SHP77 treated with DMSO at 0.1 percent for 48 hours (cell line): ENCODE measurements at regions not wholly inside any gene's neighbourhood (a gene's known extent, or its start where the extent isn't known, plus 50 kb on each side); places are given as distances from the start of the nearest gene placed in this dataset.

Experiments
- DNase-seq: peaks from one replicate; lab custom pipeline; 2025; lab: John Stamatoyannopoulos, UW

DNA sequence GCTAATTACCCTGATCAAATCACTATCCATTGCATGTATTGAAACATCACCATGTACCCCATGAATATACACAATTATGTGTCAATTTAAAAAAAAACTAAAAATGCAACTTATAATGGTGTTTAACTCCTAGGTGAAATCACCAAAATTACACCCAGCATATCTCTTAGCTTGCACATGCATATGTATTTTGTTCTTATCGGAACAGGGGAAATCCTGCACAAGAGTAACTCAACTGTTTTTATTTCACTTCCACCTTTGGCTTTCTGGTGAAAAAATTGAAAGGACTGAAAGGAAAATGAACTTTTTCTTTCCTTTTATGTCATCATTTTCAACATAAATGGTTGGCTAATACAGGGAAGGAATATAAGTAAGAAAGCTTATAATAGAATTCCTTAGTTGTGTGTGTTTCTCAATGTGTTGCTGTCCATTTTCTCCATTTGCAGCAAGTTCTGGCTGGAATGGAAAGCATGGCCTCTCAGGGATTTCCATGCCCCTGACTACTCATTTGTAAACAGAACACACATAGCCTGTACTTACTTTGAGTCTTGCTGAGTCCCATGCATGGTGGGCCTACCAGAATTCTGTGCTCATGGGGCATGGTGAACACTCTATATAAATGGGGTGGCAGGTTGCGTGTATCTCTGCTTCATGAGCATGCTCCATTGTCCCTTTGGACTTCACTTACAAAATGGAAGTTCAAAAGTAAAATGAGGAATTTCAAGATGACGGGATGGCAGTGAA is 462.0 kb downstream of the HS3ST3B1 start:
- DNase-seq, result no peak

DNA sequence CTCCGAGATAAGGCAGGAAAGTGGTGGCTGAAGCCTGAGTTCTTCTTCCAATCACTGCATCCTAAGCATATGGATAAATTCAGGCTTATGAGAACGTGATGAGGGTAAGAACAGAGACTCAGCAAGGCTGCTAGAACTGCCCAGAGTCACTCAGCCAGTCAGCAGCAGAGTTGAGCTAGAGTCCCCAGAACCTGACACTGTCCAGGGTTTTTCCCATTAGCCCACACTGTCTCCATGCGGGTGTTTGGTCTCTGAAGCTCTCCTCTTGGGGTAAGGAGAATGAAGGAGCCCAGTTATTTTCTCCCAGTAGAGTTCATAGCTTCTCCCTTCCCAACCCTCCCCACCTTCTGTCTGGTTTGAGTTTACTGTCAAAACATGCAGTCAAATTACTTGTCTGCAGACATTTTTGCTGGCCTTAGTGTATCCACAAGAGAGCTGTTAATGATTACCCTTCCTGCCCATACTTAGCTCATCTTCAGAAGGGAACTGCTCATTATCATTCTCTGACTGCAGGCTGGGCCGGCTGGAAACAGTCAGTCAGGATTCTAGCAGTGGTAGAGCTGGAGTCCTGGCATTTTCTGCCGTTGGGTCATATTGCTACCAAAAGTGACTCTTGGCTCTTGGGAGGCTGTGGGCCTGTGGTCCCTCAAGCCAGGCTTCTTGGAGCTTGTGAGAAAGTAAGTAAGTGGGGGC is 460.0 kb downstream of the HS3ST3B1 start:
- DNase-seq, result no peak

DNA sequence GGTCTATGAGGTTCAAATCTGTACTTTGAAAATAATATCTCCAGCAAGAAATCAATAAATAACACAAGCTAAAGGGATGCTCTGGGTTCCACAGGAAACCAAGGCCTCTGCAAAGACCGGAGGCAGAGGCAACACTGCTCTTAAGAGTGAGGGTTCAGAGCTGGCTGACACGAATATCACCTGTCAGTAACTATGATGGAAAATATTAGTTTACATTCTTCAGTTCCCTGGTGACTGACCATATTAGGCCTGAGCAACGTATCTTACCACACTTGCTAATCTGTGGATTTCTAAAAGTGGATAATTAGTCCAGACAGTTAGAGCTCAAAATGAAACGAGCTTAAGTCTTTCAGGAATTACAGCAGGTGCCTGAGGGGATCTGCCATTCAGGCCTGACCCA is 459.3 kb downstream of the HS3ST3B1 start:
- DNase-seq, result no peak

DNA sequence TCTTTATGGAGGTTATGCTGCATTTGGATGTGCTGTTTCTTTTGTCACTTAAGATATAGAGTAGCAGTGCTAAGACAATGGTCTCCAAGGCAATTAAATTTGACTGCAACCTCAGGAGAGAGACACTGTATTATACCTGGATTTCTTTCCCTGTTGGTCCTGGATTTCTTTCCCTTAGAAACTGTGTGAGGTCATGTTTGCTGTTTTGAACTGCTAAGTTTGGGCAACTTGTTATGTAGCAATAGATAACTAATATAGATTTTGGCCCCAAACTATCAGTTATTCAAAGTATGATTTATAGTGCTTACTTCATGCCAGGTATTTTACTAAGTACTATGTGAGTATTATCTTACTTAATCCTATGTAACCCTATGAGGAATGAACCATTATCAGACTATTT is 458.4 kb downstream of the HS3ST3B1 start:
- DNase-seq, result no peak

DNA sequence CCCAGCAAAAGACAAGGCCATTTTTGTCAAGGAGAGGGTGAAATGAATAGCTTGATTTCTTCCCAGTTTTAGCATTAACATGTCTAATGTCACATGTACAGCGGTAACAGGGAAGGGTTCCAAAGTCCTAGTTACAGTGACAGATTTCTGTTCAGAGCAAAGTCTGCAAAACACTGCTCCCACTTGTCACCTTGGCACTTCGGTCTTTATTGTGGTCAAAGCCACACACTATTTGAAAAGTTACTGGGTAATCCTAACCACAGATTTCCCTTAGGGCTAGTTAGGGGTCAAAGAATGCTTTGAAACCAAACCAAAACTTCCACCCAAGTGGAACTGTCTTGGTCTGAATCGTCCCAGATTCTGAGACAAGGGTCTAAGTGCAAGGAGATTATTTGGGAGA is 455.6 kb downstream of the HS3ST3B1 start:
- no peak for DNase-seq

DNA sequence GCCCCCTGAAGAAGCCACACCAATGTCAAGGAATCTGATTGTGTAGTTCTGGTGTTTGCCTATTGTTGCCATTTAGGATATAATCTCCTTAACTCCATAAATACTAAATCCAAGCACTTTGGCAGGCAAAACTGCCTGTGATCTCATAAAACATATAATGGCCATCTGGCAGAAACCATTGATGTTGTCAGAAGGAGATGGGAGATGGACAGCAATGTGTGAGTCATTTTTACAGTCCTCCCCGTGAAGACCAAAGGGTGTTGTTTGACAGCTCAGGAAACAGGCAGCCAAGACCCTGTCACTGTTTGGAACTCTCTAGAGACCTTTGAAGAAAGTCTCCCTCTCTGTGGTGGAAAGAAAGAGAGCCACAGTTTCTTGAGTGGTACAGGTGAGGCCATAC is 454.1 kb downstream of the HS3ST3B1 start:
- DNase-seq, result no peak

DNA sequence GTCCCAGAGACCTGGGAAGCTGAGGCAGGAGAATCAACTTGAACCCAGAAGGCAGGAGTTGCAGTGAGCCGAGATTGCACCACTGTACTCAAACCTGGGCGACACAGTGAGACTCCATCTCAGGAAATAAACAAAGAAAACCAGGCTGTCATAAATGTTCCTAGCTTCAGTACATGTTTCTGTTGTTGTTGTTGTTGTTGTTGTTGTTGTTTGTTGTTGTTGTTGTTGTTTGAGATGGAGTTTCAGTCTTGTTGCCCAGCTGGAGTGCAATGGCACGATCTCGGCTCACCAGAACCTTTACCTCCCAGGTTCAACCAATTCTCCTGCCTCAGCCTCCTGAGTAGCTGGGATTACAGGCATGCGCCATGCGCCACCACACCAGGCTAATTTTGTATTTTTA is 452.5 kb downstream of the HS3ST3B1 start:
- DNase-seq, result no peak

DNA sequence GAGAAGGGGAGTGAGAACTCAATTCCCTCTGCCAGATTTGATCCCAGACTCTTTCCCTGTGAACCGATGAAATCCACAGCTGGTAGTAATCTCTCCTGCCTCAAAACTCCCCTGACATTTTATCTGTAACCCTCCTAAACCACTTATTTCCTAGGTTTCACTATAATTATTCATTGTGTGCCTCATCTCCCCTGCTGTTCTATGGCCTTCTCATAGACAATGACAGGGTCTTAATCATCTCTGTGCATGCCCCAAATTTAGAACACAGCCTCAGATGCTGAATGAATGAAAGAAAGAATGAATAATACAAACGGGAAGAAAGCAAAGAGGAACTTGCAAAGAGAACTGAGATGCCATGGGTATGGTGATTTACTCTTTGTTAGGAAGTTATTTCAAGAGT is 451.1 kb downstream of the HS3ST3B1 start:
- DNase-seq, result no peak

DNA sequence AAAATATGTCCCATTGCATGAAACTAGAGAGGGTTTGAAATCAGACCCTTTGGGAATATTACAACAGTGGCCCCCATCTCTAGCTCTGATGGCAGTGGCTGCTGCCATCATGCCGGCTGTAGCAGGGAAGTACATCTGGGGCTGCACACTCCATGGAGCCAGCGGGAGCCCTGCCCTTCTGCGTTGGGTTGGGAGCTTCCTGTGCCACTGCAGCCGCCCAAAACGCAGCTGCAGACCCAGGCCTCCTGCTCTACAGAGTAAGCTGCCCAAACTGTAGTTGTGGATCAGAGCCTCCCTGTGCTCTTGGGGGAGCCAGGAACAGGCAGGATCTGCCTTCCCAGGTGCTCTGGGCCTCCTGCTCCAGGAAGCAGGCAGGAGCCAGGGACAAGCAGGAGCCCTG is 450.0 kb downstream of the HS3ST3B1 start:
- no peak for DNase-seq

DNA sequence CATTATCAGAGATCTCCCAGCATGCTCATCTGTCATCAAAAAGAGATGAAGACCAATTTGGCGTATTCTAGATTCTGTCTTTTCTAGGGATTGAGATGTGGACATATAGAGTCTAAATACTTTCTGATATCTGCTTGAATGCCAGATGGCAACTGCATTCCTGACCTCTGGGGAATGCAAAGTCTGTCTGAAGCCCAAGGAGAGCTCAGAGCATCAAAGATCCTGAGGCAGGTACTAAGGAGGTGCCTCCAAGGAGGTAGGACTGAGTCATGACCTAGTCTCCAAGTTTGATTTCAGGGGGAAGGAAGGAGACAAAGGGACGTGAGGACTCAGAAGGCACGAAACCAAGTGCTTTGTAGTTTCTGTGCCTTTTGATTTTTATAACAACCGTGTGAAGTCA is 448.4 kb downstream of the HS3ST3B1 start:
- no peak for DNase-seq

DNA sequence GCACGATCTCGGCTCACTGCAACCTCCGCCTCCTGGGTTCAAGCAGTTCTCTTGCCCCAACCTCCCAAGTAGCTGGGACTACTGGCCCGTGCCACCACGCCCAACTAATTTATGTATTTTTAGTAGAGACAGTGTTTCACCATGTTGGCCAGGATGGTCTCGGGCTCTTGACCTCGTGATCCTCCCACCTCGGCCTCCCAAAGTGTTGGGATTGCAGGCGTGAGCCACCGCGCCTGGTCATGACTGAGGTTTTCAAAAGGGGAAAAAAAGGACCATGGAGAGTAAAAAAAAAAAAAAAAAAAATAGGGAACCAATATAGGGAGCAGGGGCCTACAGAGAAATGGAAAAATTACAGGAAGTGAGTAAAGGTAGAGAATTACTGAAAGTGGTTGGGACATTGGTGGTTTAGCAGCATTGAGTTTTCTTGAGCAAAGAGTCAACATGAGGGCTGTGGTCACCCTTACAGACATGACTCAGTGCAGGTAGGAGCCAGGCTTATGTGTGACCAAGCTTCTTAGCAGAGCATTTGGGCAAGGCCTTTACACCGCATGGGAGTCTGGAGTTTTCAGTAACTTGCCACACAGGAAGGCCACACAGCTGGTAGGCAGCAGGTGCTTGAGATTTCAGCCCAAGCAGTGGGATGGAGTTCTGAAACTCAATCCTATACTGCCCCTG is 447.3 kb downstream of the HS3ST3B1 start:
- DNase-seq, result no peak

DNA sequence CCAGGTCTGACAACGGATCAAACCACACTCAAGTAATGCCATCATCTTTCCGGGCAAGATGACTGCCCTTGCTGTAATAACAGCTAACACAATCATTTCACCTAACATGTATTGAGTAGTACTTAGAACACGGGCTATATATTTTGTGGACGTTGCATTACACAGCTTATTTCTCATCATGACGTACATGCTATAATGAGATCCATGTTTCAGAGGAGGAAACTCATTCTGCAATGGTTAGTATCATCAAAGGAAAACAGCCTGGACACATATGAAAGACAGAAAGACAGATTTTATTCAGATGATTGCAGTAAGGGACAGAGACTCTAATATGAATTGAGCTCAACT is 446.7 kb downstream of the HS3ST3B1 start:
- DNase-seq, result no peak

DNA sequence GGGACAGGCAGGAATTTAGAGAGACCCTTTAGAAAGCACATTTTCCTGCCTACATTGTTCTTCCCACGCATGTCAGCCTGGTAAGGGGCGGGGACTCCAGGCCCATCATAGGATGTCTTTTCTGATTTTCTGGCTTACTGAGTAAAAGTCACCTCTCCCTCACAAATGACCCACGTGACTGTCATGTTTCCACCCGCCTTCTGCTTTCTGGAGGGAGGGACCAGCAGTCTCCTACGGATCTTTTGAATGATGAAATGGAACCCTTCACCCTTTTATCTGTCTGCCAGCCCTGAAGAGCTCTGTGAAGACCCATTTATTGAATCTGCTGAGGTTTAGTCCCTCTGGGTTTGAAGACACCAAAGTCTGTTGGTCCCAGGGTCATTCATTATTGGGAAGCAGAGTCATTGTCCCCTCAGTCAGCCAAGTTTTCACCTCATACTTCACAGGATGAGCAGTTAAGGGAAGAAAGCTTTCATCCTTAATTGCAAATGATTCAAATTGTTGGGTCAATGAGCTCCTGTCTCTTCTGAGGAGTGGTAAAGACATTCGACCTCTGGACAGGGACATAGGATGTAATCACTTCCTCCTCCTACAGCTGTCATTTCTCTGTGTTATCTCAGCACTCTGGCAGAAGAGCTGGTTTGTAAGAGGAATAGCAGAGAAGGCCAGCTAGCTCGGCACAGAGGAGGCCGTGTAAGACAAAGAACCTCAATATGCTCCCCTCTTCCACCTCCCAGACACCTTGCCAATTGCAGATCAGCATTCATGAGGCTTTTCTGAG is 446.1 kb downstream of the HS3ST3B1 start:
- DNase-seq, result no peak

DNA sequence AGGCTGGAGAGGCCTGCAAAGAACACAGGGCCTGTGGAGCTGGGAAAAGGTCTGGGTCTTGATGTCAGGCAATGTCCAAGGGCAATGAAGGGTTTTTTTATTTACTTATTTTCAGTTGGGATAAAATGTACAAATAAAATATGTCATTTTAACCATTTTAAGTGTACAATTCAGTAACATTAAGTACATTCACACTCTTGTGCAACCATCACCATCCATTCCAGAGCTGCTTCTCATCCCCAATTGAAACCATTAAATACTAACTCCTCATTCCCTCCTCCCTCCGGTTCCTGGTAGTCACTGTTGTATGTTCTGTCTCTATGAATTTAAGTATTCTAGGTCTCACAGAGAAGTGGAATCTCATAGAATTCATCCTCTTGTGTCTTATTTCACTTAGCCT is 444.7 kb downstream of the HS3ST3B1 start:
- DNase-seq, result no peak

DNA sequence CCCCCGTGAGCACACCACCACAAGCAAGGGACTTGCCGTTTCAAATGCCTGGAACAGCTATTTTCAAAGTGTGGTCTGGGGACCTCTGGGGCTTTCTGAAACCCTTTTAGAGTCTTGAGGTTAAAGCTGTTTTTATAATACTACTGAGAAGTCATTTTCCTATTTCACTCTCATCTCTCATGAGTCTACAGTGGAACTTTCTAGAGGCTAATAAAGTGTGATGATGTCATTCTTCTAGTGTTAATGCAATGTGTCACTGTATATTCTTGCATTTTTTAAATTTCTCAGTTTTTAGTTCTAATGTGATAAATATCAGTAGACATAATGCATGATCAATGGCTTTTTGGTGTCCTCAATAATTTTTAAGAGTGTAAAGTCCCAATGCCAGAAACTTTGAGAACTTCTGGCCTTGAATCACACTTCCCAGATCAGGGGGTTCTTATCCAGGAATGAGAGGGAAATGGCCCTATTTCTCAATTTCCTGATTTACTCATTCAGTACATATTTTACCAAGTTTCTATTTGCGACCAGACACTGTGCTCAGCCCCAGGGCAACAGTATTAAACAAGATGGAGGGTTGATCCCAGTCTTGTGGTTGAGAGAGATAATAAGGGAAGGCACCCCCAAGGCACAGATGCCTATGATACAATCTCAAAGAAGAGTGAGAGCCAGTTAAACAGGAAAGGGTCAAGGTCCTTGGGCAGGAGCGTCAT is 444.0 kb downstream of the HS3ST3B1 start:
- DNase-seq, result no peak

DNA sequence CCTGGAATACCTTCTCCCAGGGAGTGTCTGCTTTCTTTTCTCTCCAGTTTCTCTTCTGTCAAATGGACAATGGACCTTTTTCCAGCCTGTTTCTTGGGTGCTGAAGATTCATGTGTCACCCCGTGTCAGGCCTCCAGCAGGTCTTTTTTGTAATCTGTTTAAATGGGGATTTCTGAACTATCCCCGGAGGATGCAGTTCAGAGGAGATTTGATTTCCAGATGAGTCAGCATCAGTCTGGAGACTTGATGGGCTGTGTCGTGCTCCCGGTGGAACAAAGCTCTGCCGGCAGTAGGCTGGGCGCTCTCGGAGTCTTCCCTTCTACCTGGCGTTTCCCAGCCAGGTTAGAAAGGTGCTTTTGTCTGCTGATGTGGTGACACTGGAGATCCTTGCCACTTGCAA is 440.6 kb downstream of the HS3ST3B1 start:
- no peak for DNase-seq

DNA sequence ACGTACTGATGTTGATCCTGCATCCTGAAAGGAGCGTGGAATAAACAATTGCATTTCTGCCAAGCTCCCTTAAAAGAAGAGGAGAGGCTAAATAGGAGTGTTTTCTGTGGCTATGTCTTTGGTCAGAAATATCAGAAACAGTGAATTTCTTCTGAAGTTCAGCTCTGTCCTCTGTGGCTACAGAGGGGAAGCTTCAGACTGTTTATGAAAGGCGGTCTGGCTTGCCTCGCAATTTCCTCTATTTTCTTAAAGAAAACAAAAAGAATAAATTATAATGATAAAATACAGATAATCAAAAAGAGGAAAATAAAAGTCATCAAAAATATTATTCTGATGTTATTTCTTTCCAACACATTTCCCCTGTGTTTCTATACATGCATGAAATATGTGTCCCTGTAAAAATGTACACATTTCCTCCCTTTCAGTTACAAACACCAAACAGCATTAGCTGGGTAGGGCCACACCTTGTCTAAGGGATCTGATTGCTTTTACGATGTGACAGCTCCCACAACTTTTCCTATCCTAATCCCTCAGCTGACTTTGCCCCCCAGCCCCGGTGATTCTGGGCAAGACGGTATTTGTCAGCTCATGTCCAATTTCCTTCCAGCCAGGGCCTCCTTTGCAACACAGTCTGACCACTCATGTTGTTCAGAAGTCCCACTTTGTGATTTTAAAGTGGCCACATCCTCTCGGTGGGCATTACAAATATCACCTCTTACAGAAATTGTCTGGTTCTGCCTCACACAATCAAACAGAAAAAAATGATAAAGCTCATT is 439.0 kb downstream of the HS3ST3B1 start:
- DNase-seq, result no peak

DNA sequence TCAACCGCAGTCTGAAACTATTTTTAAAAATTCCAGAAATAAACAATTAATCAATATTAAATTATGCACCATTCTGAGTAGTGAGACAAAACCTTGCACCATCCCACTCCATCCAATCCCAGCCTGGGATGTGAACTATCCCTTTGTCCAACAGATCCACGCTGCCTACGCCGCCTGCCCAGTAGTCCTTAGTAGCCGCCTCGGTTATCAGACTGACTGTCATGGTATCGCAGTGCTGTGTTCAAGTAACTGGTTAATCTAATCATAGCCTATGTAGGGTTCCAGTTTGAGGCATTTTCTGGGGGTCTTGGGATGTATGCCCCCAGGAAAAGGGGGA is 437.7 kb downstream of the HS3ST3B1 start:
- no peak for DNase-seq

DNA sequence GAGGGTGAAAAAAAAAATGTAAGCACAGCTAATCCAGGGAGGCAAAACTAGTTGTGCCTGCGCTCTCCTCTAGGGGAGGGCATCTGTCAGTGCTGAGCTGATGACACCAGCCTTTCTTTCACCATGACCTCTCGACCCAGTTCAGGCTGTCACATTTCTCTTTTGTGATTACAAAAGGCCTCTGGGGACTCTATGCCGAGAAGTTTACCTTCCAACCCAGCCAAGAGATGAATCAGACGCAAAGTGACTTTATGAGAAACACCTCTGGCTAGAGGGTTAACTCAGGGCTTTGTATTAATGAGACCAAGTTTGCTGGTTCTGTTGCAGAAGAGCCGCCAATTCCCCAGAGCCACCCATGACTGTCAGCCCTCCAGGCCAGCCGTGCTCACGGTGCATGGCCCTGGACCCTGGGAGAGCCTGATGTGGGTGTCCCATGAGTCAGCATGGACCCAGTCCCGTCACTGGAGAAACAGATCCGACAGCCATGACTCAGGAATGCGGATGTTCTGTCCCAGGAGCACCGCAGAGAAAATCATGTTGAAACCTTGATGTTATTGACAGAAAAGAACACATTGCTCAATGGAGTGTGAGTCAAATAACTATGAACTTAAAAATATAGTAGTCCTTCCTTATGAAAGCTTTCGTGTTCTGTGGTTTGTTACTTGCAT is 437.2 kb downstream of the HS3ST3B1 start:
- no peak for DNase-seq

DNA sequence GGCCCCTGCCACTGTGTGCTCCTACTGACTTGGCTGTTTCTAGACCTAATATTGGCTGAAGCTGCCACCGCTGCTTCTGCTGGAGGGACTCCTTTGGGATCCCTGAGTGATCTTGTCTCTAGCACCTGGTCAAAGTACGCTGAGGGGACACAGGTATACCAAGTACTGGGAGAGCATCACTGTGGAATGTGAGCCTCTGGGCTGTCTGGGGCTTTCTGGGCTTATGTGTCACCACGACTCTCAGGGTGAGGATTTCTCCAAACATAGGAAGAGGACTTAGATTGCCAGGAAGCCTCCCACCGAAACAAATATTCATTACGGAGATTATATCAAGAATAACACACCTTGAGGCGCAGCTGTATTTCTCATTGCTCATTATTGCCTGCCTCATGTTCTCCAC is 435.8 kb downstream of the HS3ST3B1 start:
- no peak for DNase-seq

DNA sequence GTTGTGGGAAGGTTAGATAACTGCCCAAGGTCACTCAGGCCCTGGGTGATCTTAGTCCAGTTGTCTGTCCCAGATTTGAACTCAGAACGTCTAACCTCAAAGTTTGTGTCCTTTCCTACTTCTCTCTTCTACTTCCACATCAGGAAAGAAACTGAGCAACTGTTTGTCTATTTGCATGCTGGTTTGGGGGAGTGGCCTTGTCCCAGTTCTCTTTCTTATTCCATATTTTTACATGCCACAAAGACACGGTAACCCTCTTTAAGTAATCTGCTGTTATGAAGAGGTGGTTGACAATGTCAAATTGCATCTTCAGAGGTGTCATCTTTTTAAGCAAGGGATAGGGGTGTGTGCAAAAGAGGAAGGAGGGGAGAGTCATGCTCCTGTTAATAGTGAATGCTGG is 432.5 kb downstream of the HS3ST3B1 start:
- no peak for DNase-seq
